ENCODE measurements at regions not wholly inside any gene's neighbourhood (a gene's known extent, or its start where the extent isn't known, plus 50 kb on each side); places are given as distances from the start of the nearest gene placed in this dataset.

GRCh38 chr11:70697701-70698100 is 299.4 kb downstream of the CTTN start:
- Histone ChIP-seq H3K9ac (ENCODE audit: low read depth, low read length) (no peak overlapping the region), H3K4me1 (ENCODE audit: control insufficient read depth, insufficient read depth, low read length) (no peaks in the 10 kb centered on the region), H3K9me3 (ENCODE audit: control insufficient read depth, insufficient read depth, low read length) (no peaks in the 10 kb centered on the region), H3K27ac (ENCODE audit: low read depth, low read length) (no peak overlapping the region), H3K4me3 (ENCODE audit: low read depth, low read length) (no peak overlapping the region), H3K27me3 (ENCODE audit: control insufficient read depth, insufficient read depth, low read length) (no peaks in the 10 kb centered on the region), H3K36me3 (ENCODE audit: control insufficient read depth, insufficient read depth, low read length) (no peaks in the 10 kb centered on the region)

- Histone ChIP-seq H3K4me3 (ENCODE audit: low read depth, low read length) (no peak overlapping the region), H3K27me3 (ENCODE audit: control insufficient read depth, insufficient read depth, low read length) (no peaks in the 10 kb centered on the region), H3K9me3 (ENCODE audit: control insufficient read depth, insufficient read depth, low read length) (no peaks in the 10 kb centered on the region), H3K9ac (ENCODE audit: low read depth, low read length) (no peak overlapping the region), H3K36me3 (ENCODE audit: control insufficient read depth, insufficient read depth, low read length) (no peaks in the 10 kb centered on the region), H3K27ac (ENCODE audit: low read depth, low read length) (no peak overlapping the region), H3K4me1 (ENCODE audit: control insufficient read depth, insufficient read depth, low read length) (no peaks in the 10 kb centered on the region)
Observed at GRCh38 chr11:70698871-70699270, 300.5 kb downstream of the CTTN start.

GRCh38 chr11:70699294-70700221 is 301.2 kb downstream of the CTTN start:
- Histone ChIP-seq H3K9ac (ENCODE audit: low read depth, low read length) (no peak overlapping the region), H3K4me3 (ENCODE audit: low read depth, low read length) (no peak overlapping the region), H3K4me1 (ENCODE audit: control insufficient read depth, insufficient read depth, low read length) (no peaks in the 10 kb centered on the region), H3K27me3 (ENCODE audit: control insufficient read depth, insufficient read depth, low read length) (no peaks in the 10 kb centered on the region), H3K9me3 (ENCODE audit: control insufficient read depth, insufficient read depth, low read length) (no peaks in the 10 kb centered on the region), H3K36me3 (ENCODE audit: control insufficient read depth, insufficient read depth, low read length) (no peaks in the 10 kb centered on the region), H3K27ac (ENCODE audit: low read depth, low read length) (no peak overlapping the region)

- Histone ChIP-seq H3K36me3 (ENCODE audit: control insufficient read depth, insufficient read depth, low read length) (no peaks in the 10 kb centered on the region), H3K4me3 (ENCODE audit: low read depth, low read length) (no peak overlapping the region), H3K9me3 (ENCODE audit: control insufficient read depth, insufficient read depth, low read length) (no peaks in the 10 kb centered on the region), H3K4me1 (ENCODE audit: control insufficient read depth, insufficient read depth, low read length) (no peaks in the 10 kb centered on the region), H3K27ac (ENCODE audit: low read depth, low read length) (no peak overlapping the region), H3K9ac (ENCODE audit: low read depth, low read length) (no peak overlapping the region), H3K27me3 (ENCODE audit: control insufficient read depth, insufficient read depth, low read length) (no peaks in the 10 kb centered on the region)
Observed at GRCh38 chr11:70700453-70700852, 302.1 kb downstream of the CTTN start.

- no peaks in the 10 kb centered on the region for H3K36me3 ChIP-seq (ENCODE audit: control insufficient read depth, insufficient read depth, low read length)
- no peaks in the 10 kb centered on the region for H3K9me3 ChIP-seq (ENCODE audit: control insufficient read depth, insufficient read depth, low read length)
- H3K4me3 ChIP-seq (ENCODE audit: low read depth, low read length), result no peak overlapping the region
- no peaks in the 10 kb centered on the region for H3K4me1 ChIP-seq (ENCODE audit: control insufficient read depth, insufficient read depth, low read length)
- H3K27me3 ChIP-seq (ENCODE audit: control insufficient read depth, insufficient read depth, low read length), result no peaks in the 10 kb centered on the region
- H3K9ac ChIP-seq (ENCODE audit: low read depth, low read length), result no peak overlapping the region
- H3K27ac ChIP-seq (ENCODE audit: low read depth, low read length), result no peak overlapping the region
Observed at GRCh38 chr11:70700871-70701270, 302.5 kb downstream of the CTTN start.

GRCh38 chr11:70702040-70702648 is 303.8 kb downstream of the CTTN start:
- H3K27ac ChIP-seq (ENCODE audit: low read depth, low read length), result no peak overlapping the region

GRCh38 chr11:70703141-70704064 is 305.1 kb downstream of the CTTN start:
- Histone ChIP-seq H3K27me3 (ENCODE audit: control insufficient read depth, insufficient read depth, low read length) (no peaks in the 10 kb centered on the region), H3K27ac (ENCODE audit: low read depth, low read length) (no peak overlapping the region), H3K9ac (ENCODE audit: low read depth, low read length) (no peak overlapping the region), H3K36me3 (ENCODE audit: control insufficient read depth, insufficient read depth, low read length) (no peaks in the 10 kb centered on the region), H3K4me3 (ENCODE audit: low read depth, low read length) (no peak overlapping the region), H3K4me1 (ENCODE audit: control insufficient read depth, insufficient read depth, low read length) (no peaks in the 10 kb centered on the region), H3K9me3 (ENCODE audit: control insufficient read depth, insufficient read depth, low read length) (no peaks in the 10 kb centered on the region)

More at GRCh38 chr11:70702040-70702648, 303.8 kb downstream of the CTTN start:
- Histone ChIP-seq H3K9me3 (ENCODE audit: control insufficient read depth, insufficient read depth, low read length) (no peaks in the 10 kb centered on the region), H3K4me3 (ENCODE audit: low read depth, low read length) (no peak overlapping the region), H3K36me3 (ENCODE audit: control insufficient read depth, insufficient read depth, low read length) (no peaks in the 10 kb centered on the region), H3K4me1 (ENCODE audit: control insufficient read depth, insufficient read depth, low read length) (no peaks in the 10 kb centered on the region), H3K9ac (ENCODE audit: low read depth, low read length) (no peak overlapping the region), H3K27me3 (ENCODE audit: control insufficient read depth, insufficient read depth, low read length) (no peaks in the 10 kb centered on the region)

GRCh38 chr11:70705097-70705496 is 306.8 kb downstream of the CTTN start:
- Histone ChIP-seq H3K36me3 (ENCODE audit: control insufficient read depth, insufficient read depth, low read length) (no peaks in the 10 kb centered on the region), H3K27ac (ENCODE audit: low read depth, low read length) (no peak overlapping the region), H3K9me3 (ENCODE audit: control insufficient read depth, insufficient read depth, low read length) (no peaks in the 10 kb centered on the region), H3K27me3 (ENCODE audit: control insufficient read depth, insufficient read depth, low read length) (no peaks in the 10 kb centered on the region), H3K9ac (ENCODE audit: low read depth, low read length) (no peak overlapping the region), H3K4me1 (ENCODE audit: control insufficient read depth, insufficient read depth, low read length) (no peaks in the 10 kb centered on the region), H3K4me3 (ENCODE audit: low read depth, low read length) (no peak overlapping the region)

GRCh38 chr11:70705930-70706329 is 307.6 kb downstream of the CTTN start:
- no peaks in the 10 kb centered on the region for H3K9me3 ChIP-seq (ENCODE audit: control insufficient read depth, insufficient read depth, low read length)
- H3K9ac ChIP-seq (ENCODE audit: low read depth, low read length), result no peak overlapping the region
- H3K27ac ChIP-seq (ENCODE audit: low read depth, low read length), result no peak overlapping the region
- no peaks in the 10 kb centered on the region for H3K36me3 ChIP-seq (ENCODE audit: control insufficient read depth, insufficient read depth, low read length)
- no peaks in the 10 kb centered on the region for H3K27me3 ChIP-seq (ENCODE audit: control insufficient read depth, insufficient read depth, low read length)
- no peaks in the 10 kb centered on the region for H3K4me1 ChIP-seq (ENCODE audit: control insufficient read depth, insufficient read depth, low read length)
- H3K4me3 ChIP-seq (ENCODE audit: low read depth, low read length), result no peak overlapping the region

- Histone ChIP-seq H3K4me1 (ENCODE audit: control insufficient read depth, insufficient read depth, low read length) (peaks cover 4% of the 10 kb centered on the region; the same call in 1 of the 2 replicates), H3K9me3 (ENCODE audit: control insufficient read depth, insufficient read depth, low read length) (no peaks in the 10 kb centered on the region), H3K27me3 (ENCODE audit: control insufficient read depth, insufficient read depth, low read length) (no peaks in the 10 kb centered on the region), H3K27ac (ENCODE audit: low read depth, low read length) (no peak overlapping the region), H3K36me3 (ENCODE audit: control insufficient read depth, insufficient read depth, low read length) (no peaks in the 10 kb centered on the region), H3K4me3 (ENCODE audit: low read depth, low read length) (no peak overlapping the region), H3K9ac (ENCODE audit: low read depth, low read length) (no peak overlapping the region)
Observed at GRCh38 chr11:70707821-70708220, 309.5 kb downstream of the CTTN start.
